LNCAP (cell line): ENCODE measurements at regions not wholly inside any gene's neighbourhood (a gene's known extent, or its start where the extent isn't known, plus 50 kb on each side); places are given as distances from the start of the nearest gene placed in this dataset.

Experiments
- TF ChIP-seq, protein P1 (sequence below): fragments of 450-650 bp; IDR thresholded peaks from 2 replicates; pipeline ENCODE4 v1.5.1; 2017; ENCODE audit warnings: mild to moderate bottlenecking

DNA sequence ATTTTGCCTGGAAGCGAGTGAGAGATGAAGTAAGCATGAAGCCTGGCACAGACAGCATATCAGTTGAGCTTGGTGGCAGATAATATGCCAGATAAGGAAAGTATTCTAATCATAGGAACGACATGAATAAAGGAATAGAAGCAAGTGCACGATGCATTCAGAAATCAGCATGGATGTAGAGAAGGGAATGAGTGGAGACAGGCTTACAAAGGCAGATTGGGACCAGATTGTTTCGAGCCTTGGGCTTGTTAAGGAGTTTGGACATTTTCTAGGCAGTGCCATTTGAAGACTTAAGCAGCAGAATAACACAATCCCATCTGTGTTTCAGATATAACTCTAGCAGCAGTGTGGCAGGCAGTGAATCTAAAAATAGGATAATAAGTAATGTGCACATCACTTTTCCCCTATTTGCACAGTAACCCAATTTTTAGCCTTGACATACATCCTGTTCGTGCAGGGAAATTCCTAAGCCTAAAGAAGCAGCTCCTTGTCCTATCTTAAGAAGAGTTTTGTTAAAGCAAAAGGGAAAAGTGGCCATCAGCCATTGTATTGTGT lies 450.2 kb downstream of the PLCL1 start:
- TF ChIP-seq, protein P1, sequence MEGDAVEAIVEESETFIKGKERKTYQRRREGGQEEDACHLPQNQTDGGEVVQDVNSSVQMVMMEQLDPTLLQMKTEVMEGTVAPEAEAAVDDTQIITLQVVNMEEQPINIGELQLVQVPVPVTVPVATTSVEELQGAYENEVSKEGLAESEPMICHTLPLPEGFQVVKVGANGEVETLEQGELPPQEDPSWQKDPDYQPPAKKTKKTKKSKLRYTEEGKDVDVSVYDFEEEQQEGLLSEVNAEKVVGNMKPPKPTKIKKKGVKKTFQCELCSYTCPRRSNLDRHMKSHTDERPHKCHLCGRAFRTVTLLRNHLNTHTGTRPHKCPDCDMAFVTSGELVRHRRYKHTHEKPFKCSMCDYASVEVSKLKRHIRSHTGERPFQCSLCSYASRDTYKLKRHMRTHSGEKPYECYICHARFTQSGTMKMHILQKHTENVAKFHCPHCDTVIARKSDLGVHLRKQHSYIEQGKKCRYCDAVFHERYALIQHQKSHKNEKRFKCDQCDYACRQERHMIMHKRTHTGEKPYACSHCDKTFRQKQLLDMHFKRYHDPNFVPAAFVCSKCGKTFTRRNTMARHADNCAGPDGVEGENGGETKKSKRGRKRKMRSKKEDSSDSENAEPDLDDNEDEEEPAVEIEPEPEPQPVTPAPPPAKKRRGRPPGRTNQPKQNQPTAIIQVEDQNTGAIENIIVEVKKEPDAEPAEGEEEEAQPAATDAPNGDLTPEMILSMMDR: no peak

DNA sequence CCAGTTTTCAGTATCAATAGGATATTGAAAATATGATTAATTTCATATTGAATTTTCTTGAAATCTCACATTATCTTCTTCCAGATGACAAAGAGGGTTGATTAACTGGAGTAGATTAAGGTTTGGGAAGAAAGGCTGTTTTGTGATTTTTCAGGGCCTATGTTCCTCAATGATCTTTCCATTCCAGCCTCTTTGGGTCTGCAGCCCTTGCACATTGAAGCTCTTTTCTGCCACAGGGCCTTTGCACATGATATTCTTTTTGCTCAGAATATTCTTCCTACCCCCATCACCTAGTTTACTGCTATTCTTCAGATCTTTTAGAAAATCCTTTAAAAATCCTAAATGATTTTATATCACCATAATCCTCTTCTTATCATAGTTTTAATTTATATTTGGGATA lies 449.6 kb downstream of the PLCL1 start:
- TF ChIP-seq, protein P1: no peak

DNA sequence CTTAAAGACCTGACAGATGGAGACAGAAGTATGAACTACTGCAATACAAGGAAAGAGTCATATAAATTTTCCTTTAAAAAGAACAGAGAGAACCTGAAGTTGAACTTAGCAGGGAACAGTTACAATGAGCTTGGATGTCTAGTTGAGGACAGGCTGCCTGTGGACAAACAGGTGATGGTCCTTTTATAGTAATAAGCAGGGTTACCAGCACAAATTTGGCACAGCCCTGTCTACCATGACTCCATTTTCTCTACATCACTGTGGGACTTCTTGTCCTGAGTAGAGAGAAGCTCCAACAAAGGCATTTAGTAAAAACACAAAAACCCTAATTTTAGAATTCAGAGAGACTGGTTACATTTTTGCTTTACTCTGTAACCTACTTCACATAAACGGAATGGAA lies 448.1 kb downstream of the PLCL1 start:
- TF ChIP-seq, protein P1: no peak

DNA sequence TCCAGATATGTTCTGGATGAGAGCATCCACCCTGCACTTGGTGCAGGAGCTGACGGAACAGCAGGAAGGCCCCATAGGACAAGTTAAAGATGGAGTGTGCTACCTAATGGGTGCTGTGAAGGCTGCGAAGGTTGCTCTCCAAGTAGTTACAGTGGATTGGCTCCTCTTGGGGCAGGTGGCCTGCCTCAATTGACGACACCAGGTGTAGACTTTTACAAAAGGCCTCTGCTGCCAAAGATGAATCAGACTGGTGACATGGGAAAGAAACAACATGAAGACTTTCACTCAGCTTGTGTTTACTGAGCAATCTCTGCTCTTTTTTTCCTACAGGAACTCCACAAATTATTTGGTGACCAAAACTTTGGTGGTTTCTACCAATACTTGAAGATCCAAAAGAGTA lies 437.7 kb downstream of the PLCL1 start:
- TF ChIP-seq, protein P1: no peak

DNA sequence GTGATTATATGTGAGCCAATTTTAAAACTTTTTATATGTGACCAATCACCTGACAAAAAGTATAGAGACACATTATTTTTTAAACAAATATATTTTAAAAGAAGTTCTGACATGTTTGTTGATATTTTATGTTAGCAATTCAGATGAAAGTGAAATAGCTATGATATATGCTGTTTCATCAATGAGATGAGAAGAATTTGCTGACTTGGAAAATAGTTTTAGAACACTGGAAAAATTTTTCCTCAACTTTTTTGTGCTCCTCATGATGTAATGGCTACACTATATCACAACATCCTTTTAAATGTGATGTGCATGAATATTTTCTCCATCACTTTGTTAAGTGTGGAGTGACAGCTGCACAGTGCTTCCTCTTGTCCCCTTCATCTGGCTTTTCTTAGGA lies 434.0 kb downstream of the PLCL1 start:
- TF ChIP-seq, protein P1: no peak

DNA sequence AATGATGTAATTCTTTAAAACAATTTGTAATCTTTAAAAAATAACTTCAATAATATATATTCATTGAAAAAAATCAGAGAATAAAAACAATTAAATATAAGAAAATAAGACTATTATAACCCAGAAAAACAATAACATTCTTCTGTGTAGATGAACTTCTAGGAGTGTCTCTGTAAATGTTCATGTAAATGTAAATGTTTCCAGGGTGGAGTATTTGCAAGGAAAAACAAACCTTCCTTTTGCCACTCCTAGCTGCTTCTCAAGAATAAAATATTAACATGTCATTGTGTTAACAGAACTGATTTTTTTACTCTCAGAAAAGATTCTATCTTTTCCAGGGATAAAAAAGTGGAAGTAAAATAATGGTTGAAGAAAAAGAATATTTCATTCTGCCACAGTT lies 431.9 kb downstream of the PLCL1 start:
- TF ChIP-seq, protein P1: no peak

DNA sequence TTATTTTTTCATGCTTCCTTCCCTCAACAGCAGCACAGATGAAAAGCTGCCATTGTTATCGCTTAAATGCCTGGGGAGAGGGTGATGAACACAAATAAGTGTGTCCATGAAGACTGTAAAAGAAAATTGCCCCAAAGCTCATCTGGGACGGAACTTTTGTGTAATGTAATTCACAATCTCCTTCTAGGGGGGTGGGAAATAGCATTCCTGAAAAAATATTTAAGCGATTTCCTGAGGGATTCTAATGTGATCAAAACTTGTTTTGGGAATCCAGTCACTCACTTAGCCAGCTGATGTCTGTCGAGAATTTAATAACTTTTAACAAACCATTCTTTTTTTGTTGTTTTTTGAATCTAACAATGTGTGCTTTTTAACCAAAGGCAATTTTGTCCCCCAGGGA lies 427.9 kb downstream of the PLCL1 start:
- TF ChIP-seq, protein P1: no peak

DNA sequence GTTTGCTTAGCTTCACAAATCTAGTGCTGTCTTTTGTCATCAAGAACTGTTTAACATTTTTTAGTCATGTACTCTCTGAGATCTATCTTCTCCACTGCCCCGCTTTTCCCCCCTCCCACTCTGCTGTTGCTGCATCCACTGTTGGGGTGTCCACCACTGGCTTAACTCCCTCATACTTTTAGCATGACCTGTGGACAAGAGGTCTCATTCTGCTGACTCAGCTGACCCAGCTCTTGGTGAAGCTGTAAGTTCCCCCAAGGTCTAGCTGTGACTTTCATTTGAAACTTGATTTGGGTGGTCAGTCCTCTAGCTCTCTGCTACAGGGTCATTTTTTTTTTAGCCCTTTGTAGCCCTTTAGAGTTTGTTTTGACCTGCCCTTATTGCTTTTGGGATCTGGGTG lies 427.2 kb downstream of the PLCL1 start:
- TF ChIP-seq, protein P1: no peak
